ENCODE measurements at regions not wholly inside any gene's neighbourhood (a gene's known extent, or its start where the extent isn't known, plus 50 kb on each side); places are given as distances from the start of the nearest gene placed in this dataset.

- TF ChIP-seq, protein P1, sequence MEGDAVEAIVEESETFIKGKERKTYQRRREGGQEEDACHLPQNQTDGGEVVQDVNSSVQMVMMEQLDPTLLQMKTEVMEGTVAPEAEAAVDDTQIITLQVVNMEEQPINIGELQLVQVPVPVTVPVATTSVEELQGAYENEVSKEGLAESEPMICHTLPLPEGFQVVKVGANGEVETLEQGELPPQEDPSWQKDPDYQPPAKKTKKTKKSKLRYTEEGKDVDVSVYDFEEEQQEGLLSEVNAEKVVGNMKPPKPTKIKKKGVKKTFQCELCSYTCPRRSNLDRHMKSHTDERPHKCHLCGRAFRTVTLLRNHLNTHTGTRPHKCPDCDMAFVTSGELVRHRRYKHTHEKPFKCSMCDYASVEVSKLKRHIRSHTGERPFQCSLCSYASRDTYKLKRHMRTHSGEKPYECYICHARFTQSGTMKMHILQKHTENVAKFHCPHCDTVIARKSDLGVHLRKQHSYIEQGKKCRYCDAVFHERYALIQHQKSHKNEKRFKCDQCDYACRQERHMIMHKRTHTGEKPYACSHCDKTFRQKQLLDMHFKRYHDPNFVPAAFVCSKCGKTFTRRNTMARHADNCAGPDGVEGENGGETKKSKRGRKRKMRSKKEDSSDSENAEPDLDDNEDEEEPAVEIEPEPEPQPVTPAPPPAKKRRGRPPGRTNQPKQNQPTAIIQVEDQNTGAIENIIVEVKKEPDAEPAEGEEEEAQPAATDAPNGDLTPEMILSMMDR (IDR thresholded peaks at IDR 0.05) = no peak
- TF ChIP-seq TAF1 (IDR thresholded peaks at IDR 0.05; ENCODE audit: borderline replicate concordance, low read depth, low read length) (no peak), YY1 (IDR thresholded peaks at IDR 0.05; ENCODE audit: low read depth) (no peak), ELF1 (IDR thresholded peaks at IDR 0.05) (no peak), POLR2AphosphoS5 (IDR thresholded peaks at IDR 0.05; ENCODE audit: low read depth, low read length) (no peak), NFIC (IDR thresholded peaks at IDR 0.05; ENCODE audit: borderline replicate concordance) (no peak), EP300 (IDR thresholded peaks at IDR 0.05; ENCODE audit: borderline replicate concordance in 1 of 2, low read depth in 1 of 2, low read length in 1 of 2) (no peak), SMC3 (IDR thresholded peaks at IDR 0.05; ENCODE audit: low read depth, low read length) (no peak), MEF2A (IDR thresholded peaks at IDR 0.05; ENCODE audit: borderline replicate concordance, low read depth) (no peak), EZH2phosphoT487 (IDR thresholded peaks at IDR 0.05; ENCODE audit: borderline replicate concordance, low read depth) (no peak), SIN3A (IDR thresholded peaks at IDR 0.05; ENCODE audit: borderline replicate concordance, low read depth, low read length) (no peak)
- TF ChIP-seq, protein P2, sequence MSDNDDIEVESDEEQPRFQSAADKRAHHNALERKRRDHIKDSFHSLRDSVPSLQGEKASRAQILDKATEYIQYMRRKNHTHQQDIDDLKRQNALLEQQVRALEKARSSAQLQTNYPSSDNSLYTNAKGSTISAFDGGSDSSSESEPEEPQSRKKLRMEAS (IDR thresholded peaks at IDR 0.05; ENCODE audit: low read depth) = no peak
Observed at GRCh38 chr1:98256700-98257099, 335.9 kb upstream of the DPYD start.
